Right ventricle myocardium inferior (tissue), 1 donor: ENCODE measurements at regions not wholly inside any gene's neighbourhood (a gene's known extent, or its start where the extent isn't known, plus 50 kb on each side); places are given as distances from the start of the nearest gene placed in this dataset.
A peak's percentile ranks its signal among the peaks of the same experiment; 100 is the strongest.

Experiments
- ATAC-seq: fragments of 200-7000 bp; cut with Tn5 transposase; one replicate; pipeline ENCODE4 v1.9.1; 2020; ENCODE audit warnings: mild to moderate bottlenecking, moderate library complexity
- DNase-seq: peaks from one replicate; pipeline ENCODE4 v3.0.0; 2021; ENCODE audit errors: missing footprints
- intact Hi-C: fragments of 100-400 bp; cut with DNase I; formaldehyde crosslinking; loops from one replicate; pipeline ENCODE4 v1.11.0; 2022
- donor health status: DM: no; HTN: yes; CAD: no; lungs with severe emphysema.

DNA sequence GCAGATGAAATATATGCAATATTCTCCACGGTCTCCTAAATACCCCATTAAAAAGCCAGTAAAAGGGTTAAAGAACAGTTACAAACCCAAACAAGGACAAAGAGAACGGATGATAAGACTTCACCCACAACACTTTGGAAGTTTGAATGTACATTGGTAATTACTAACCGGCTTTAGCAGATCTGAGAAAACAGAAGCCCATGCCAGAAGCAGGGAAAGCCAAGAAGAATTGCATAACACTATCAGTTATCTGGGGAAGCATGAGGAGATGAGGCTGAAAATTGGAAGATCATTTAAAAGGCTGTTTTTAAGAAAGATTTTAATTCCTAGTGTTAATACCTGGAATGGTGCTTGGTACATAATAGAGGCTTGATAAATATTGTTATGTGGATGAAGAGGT is 55.6 kb upstream of the MYBPC1 start:
- ATAC-seq (peak; percentile 85), DNase-seq (no peak)
- intact Hi-C loops, result no loop called here
